HEK293T (cell line): ENCODE measurements at regions not wholly inside any gene's neighbourhood (a gene's known extent, or its start where the extent isn't known, plus 50 kb on each side); places are given as distances from the start of the nearest gene placed in this dataset.

ENCODE experiments used
- ARNT ChIP-seq: fragments of 450-650 bp; IDR thresholded peaks from 2 replicates; pipeline ENCODE4 v1.6.1; 2017; ENCODE audit warnings: mild to moderate bottlenecking
- CTBP1 ChIP-seq: fragments of 450-650 bp; IDR thresholded peaks from 2 replicates; pipeline ENCODE4 v1.6.1; 2016; ENCODE audit warnings: borderline replicate concordance
- ELF4 ChIP-seq: fragments of 450-650 bp; IDR thresholded peaks from 2 replicates; pipeline ENCODE4 v1.6.1; 2017; ENCODE audit warnings: antibody characterized with exemption
- FOXA1 ChIP-seq: fragments of 450-650 bp; IDR thresholded peaks from 2 replicates; pipeline ENCODE4 v1.6.1; 2016; ENCODE audit warnings: mild to moderate bottlenecking
- FOXM1 ChIP-seq: fragments of 450-650 bp; IDR thresholded peaks from 2 replicates; pipeline ENCODE4 v1.6.1; 2017; ENCODE audit warnings: mild to moderate bottlenecking, borderline replicate concordance
- NFRKB ChIP-seq: fragments of 450-650 bp; IDR thresholded peaks from 2 replicates; pipeline ENCODE4 v1.6.1; 2016; ENCODE audit warnings: mild to moderate bottlenecking, moderate library complexity
- SP1 ChIP-seq: fragments of 450-650 bp; IDR thresholded peaks from 2 replicates; pipeline ENCODE4 v1.6.1; 2017
- SUZ12 ChIP-seq: fragments of 450-650 bp; IDR thresholded peaks from 2 replicates; pipeline ENCODE4 v1.6.1; 2016; ENCODE audit warnings: mild to moderate bottlenecking
- TARDBP ChIP-seq: fragments of 450-650 bp; IDR thresholded peaks from 2 replicates; pipeline ENCODE4 v1.6.1; 2016
- TF ChIP-seq, protein P1 (sequence below): fragments of 450-650 bp; IDR thresholded peaks from 2 replicates; pipeline ENCODE4 v1.6.1; 2016

DNA sequence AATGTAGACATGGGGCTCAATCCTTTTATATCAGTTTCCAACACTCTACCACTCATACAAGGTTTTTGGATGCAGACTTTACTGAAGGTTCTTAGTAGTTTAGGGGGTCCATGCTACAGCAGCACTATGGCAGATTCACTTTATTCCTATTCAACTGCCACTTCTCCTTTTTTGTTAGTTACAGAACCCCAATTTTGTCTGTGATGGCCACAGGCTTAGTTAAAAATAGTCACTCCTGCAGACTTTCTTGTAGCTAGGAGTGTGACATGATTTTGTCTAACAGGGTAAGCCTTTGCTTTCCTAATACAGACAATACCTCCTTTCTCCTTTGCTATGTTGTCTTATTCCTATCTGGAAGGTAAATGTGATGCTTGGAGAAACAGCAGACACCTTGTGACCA, 90.0 kb upstream of the SLC24A3 start:
- TF ChIP-seq SUZ12 = no peak
- TF ChIP-seq NFRKB = no peak
- TF ChIP-seq ARNT = no peak
- TF ChIP-seq TARDBP = no peak
- no peak for TF ChIP-seq SP1
- TF ChIP-seq FOXM1 = no peak
- TF ChIP-seq, protein P1, sequence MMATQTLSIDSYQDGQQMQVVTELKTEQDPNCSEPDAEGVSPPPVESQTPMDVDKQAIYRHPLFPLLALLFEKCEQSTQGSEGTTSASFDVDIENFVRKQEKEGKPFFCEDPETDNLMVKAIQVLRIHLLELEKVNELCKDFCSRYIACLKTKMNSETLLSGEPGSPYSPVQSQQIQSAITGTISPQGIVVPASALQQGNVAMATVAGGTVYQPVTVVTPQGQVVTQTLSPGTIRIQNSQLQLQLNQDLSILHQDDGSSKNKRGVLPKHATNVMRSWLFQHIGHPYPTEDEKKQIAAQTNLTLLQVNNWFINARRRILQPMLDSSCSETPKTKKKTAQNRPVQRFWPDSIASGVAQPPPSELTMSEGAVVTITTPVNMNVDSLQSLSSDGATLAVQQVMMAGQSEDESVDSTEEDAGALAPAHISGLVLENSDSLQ = no peak
- no peak for TF ChIP-seq ELF4
- no peak for TF ChIP-seq FOXA1
- TF ChIP-seq CTBP1 = no peak
